ENCODE measurements at regions not wholly inside any gene's neighbourhood (a gene's known extent, or its start where the extent isn't known, plus 50 kb on each side); places are given as distances from the start of the nearest gene placed in this dataset.
A peak's percentile ranks its signal among the peaks of the same experiment; 100 is the strongest.

GRCh38 chr6:56334937-56335336, 87.6 kb upstream of the COL21A1 start:
- DNase-seq (ENCODE audit: insufficient read length, low spot score), result no peak
- TF ChIP-seq TAF1 (IDR thresholded peaks at IDR 0.05; ENCODE audit: low read depth, low read length) (no peak), POU2F2 (IDR thresholded peaks at IDR 0.05; ENCODE audit: low read depth, low read length) (no peak), POLR2AphosphoS5 (IDR thresholded peaks at IDR 0.05; ENCODE audit: low read depth, low read length) (no peak), SPI1 (IDR thresholded peaks at IDR 0.05; ENCODE audit: low read depth, low read length) (no peak), POLR2A (IDR thresholded peaks at IDR 0.05; ENCODE audit: low read depth, low read length) (no peak), PAX5 (IDR thresholded peaks at IDR 0.05; ENCODE audit: insufficient read depth, low read length, severe bottlenecking) (no peak)
- no peak for FAIRE-seq

- DNase-seq (ENCODE audit: insufficient read length, low spot score) (no peak), FAIRE-seq (no peak)
- no peak for TF ChIP-seq PAX5 (IDR thresholded peaks at IDR 0.05; ENCODE audit: insufficient read depth, low read length, severe bottlenecking)
Observed at GRCh38 chr6:56329271-56330050, 82.1 kb upstream of the COL21A1 start.

GRCh38 chr6:56328728-56329090, 81.3 kb upstream of the COL21A1 start:
- no peak for FAIRE-seq
- no peak for TF ChIP-seq POU2F2 (IDR thresholded peaks at IDR 0.05; ENCODE audit: low read depth, low read length)
- TF ChIP-seq TAF1 (IDR thresholded peaks at IDR 0.05; ENCODE audit: low read depth, low read length), result no peak
- TF ChIP-seq POLR2A (IDR thresholded peaks at IDR 0.05; ENCODE audit: low read depth, low read length), result no peak
- no peak for TF ChIP-seq POLR2AphosphoS5 (IDR thresholded peaks at IDR 0.05; ENCODE audit: low read depth, low read length)
- TF ChIP-seq SPI1 (IDR thresholded peaks at IDR 0.05; ENCODE audit: low read depth, low read length), result no peak
- no peak for TF ChIP-seq PAX5 (IDR thresholded peaks at IDR 0.05; ENCODE audit: insufficient read depth, low read length, severe bottlenecking)
- DNase-seq (ENCODE audit: insufficient read length, low spot score), result no peak

- TF ChIP-seq POLR2A (IDR thresholded peaks at IDR 0.05; ENCODE audit: low read depth, low read length), result no peak
- no peak for TF ChIP-seq PAX5 (IDR thresholded peaks at IDR 0.05; ENCODE audit: insufficient read depth, low read length, severe bottlenecking)
- no peak for TF ChIP-seq SPI1 (IDR thresholded peaks at IDR 0.05; ENCODE audit: low read depth, low read length)
- no peak for TF ChIP-seq TAF1 (IDR thresholded peaks at IDR 0.05; ENCODE audit: low read depth, low read length)
- TF ChIP-seq POLR2AphosphoS5 (IDR thresholded peaks at IDR 0.05; ENCODE audit: low read depth, low read length), result no peak
- TF ChIP-seq POU2F2 (IDR thresholded peaks at IDR 0.05; ENCODE audit: low read depth, low read length), result no peak
- no peak for FAIRE-seq
Observed at GRCh38 chr6:56327946-56328727, 80.8 kb upstream of the COL21A1 start.

GRCh38 chr6:56324396-56324795, 77.0 kb upstream of the COL21A1 start:
- FAIRE-seq (no peak), DNase-seq (ENCODE audit: insufficient read length, low spot score) (no peak)
- TF ChIP-seq TAF1 (IDR thresholded peaks at IDR 0.05; ENCODE audit: low read depth, low read length), result no peak
- TF ChIP-seq POLR2AphosphoS5 (IDR thresholded peaks at IDR 0.05; ENCODE audit: low read depth, low read length), result no peak

More at GRCh38 chr6:56327946-56328727, 80.8 kb upstream of the COL21A1 start:
- DNase-seq (ENCODE audit: insufficient read length, low spot score), result no peak

- DNase-seq (ENCODE audit: insufficient read length, low spot score), result no peak
- TF ChIP-seq POLR2A (IDR thresholded peaks at IDR 0.05; ENCODE audit: low read depth, low read length), result no peak
- no peak for TF ChIP-seq POLR2AphosphoS5 (IDR thresholded peaks at IDR 0.05; ENCODE audit: low read depth, low read length)
- no peak for TF ChIP-seq SPI1 (IDR thresholded peaks at IDR 0.05; ENCODE audit: low read depth, low read length)
- TF ChIP-seq PAX5 (IDR thresholded peaks at IDR 0.05; ENCODE audit: insufficient read depth, low read length, severe bottlenecking), result no peak
- no peak for TF ChIP-seq TAF1 (IDR thresholded peaks at IDR 0.05; ENCODE audit: low read depth, low read length)
- TF ChIP-seq POU2F2 (IDR thresholded peaks at IDR 0.05; ENCODE audit: low read depth, low read length), result no peak
- FAIRE-seq, result no peak
Observed at GRCh38 chr6:56318851-56319250, 71.5 kb upstream of the COL21A1 start.

- FAIRE-seq (peak; percentile 59), DNase-seq (ENCODE audit: insufficient read length, low spot score) (no peak)
- TF ChIP-seq TAF1 (IDR thresholded peaks at IDR 0.05; ENCODE audit: low read depth, low read length) (no peak), PAX5 (IDR thresholded peaks at IDR 0.05; ENCODE audit: insufficient read depth, low read length, severe bottlenecking) (no peak), SPI1 (IDR thresholded peaks at IDR 0.05; ENCODE audit: low read depth, low read length) (no peak), POLR2A (IDR thresholded peaks at IDR 0.05; ENCODE audit: low read depth, low read length) (no peak), POLR2AphosphoS5 (IDR thresholded peaks at IDR 0.05; ENCODE audit: low read depth, low read length) (no peak), POU2F2 (IDR thresholded peaks at IDR 0.05; ENCODE audit: low read depth, low read length) (no peak)
Observed at GRCh38 chr6:56314683-56315523, 67.5 kb upstream of the COL21A1 start.

- FAIRE-seq (no peak), DNase-seq (ENCODE audit: insufficient read length, low spot score) (no peak)
- TF ChIP-seq TAF1 (IDR thresholded peaks at IDR 0.05; ENCODE audit: low read depth, low read length), result no peak
- no peak for TF ChIP-seq PAX5 (IDR thresholded peaks at IDR 0.05; ENCODE audit: insufficient read depth, low read length, severe bottlenecking)
- no peak for TF ChIP-seq SPI1 (IDR thresholded peaks at IDR 0.05; ENCODE audit: low read depth, low read length)
- no peak for TF ChIP-seq POLR2AphosphoS5 (IDR thresholded peaks at IDR 0.05; ENCODE audit: low read depth, low read length)
- no peak for TF ChIP-seq POU2F2 (IDR thresholded peaks at IDR 0.05; ENCODE audit: low read depth, low read length)
Observed at GRCh38 chr6:56311533-56312448, 64.4 kb upstream of the COL21A1 start.

Data from GM12891 (cell line).